ENCODE measurements at regions not wholly inside any gene's neighbourhood (a gene's known extent, or its start where the extent isn't known, plus 50 kb on each side); places are given as distances from the start of the nearest gene placed in this dataset.
A peak's percentile ranks its signal among the peaks of the same experiment; 100 is the strongest.

- H3K27me3 ChIP-seq (ENCODE audit: insufficient read depth, low read length, poor library complexity) = no peaks in the 10 kb centered on the region
- H2BK15ac ChIP-seq (replicated peaks; ENCODE audit: low read depth) = no peak overlapping the region
- H3K36me3 ChIP-seq (ENCODE audit: control insufficient read depth, insufficient read depth, low read length) = no peaks in the 10 kb centered on the region
- no peak overlapping the region for H3K4me2 ChIP-seq (ENCODE audit: low read length)
- H4K8ac ChIP-seq (ENCODE audit: low read depth, low read length) = no peak overlapping the region
- no peak overlapping the region for H3K27ac ChIP-seq (ENCODE audit: low read depth, low read length)
- H2BK5ac ChIP-seq (ENCODE audit: low read length) = no peak overlapping the region
- no peak overlapping the region for H2BK120ac ChIP-seq (ENCODE audit: low read depth, low read length)
- no peak overlapping the region for H3K4me3 ChIP-seq (ENCODE audit: low read length)
- H3K56ac ChIP-seq (ENCODE audit: low read length) = no peak overlapping the region
- no peaks in the 10 kb centered on the region for H3K79me1 ChIP-seq (ENCODE audit: low read length)
- no peak overlapping the region for H3K18ac ChIP-seq (ENCODE audit: low read length)
- no peak overlapping the region for H2AK5ac ChIP-seq (ENCODE audit: low read length)
- H3K4me1 ChIP-seq (ENCODE audit: control insufficient read depth, low read depth, low read length) = peaks cover 3% of the 10 kb centered on the region
- H4K5ac ChIP-seq (ENCODE audit: low read length) = no peak overlapping the region
- no CpG with 5 or more reads among the region's 1 CpG for WGBS (ENCODE audit: extremely low coverage, insufficient coverage, low lambda C conversion rate)
- H3K4ac ChIP-seq (ENCODE audit: low read depth, low read length) = no peak overlapping the region
- no peak overlapping the region for H3K23ac ChIP-seq (ENCODE audit: low read length)
- H3K9ac ChIP-seq (ENCODE audit: low read length) = no peak overlapping the region
- no peak for DNase-seq
- no peaks in the 10 kb centered on the region for H3K79me2 ChIP-seq (ENCODE audit: control insufficient read depth, insufficient read depth, low read length)
These were observed 328.7 kb downstream of the MTX2 start for GRCh38 chr2:176597916-176598315.

- WGBS (ENCODE audit: extremely low coverage, insufficient coverage, low lambda C conversion rate) = no CpG with 5 or more reads among the region's 2 CpGs
- no peaks in the 10 kb centered on the region for H3K27me3 ChIP-seq (ENCODE audit: insufficient read depth, low read length, poor library complexity)
- no peak overlapping the region for H3K4me2 ChIP-seq (ENCODE audit: low read length)
These were observed 329.1 kb downstream of the MTX2 start for GRCh38 chr2:176598351-176598750.

GRCh38 chr2:176599796-176600485 is 330.7 kb downstream of the MTX2 start:
- DNase-seq = peak; percentile 64
- Histone ChIP-seq H3K56ac (ENCODE audit: low read length) (no peak overlapping the region), H3K23ac (ENCODE audit: low read length) (no peak overlapping the region), H3K9ac (ENCODE audit: low read length) (no peak overlapping the region), H2BK15ac (replicated peaks; ENCODE audit: low read depth) (no peak overlapping the region), H3K18ac (ENCODE audit: low read length) (no peak overlapping the region), H3K27ac (ENCODE audit: low read depth, low read length) (no peak overlapping the region), H3K79me2 (ENCODE audit: control insufficient read depth, insufficient read depth, low read length) (no peaks in the 10 kb centered on the region), H4K5ac (ENCODE audit: low read length) (no peak overlapping the region), H3K4me3 (ENCODE audit: low read length) (no peak overlapping the region), H3K4me1 (ENCODE audit: control insufficient read depth, low read depth, low read length) (peaks cover 3% of the 10 kb centered on the region), H3K4ac (ENCODE audit: low read depth, low read length) (no peak overlapping the region), H3K36me3 (ENCODE audit: control insufficient read depth, insufficient read depth, low read length) (no peaks in the 10 kb centered on the region), H3K79me1 (ENCODE audit: low read length) (no peaks in the 10 kb centered on the region), H2BK120ac (ENCODE audit: low read depth, low read length) (no peak overlapping the region), H2AK5ac (ENCODE audit: low read length) (no peak overlapping the region), H3K27me3 (ENCODE audit: insufficient read depth, low read length, poor library complexity) (no peaks in the 10 kb centered on the region), H3K4me2 (ENCODE audit: low read length) (no peak overlapping the region), H2BK5ac (ENCODE audit: low read length) (no peak overlapping the region), H4K8ac (ENCODE audit: low read depth, low read length) (no peak overlapping the region)
- no CpG with 5 or more reads among the region's 10 CpGs for WGBS (ENCODE audit: extremely low coverage, insufficient coverage, low lambda C conversion rate)

More at GRCh38 chr2:176598351-176598750, 329.1 kb downstream of the MTX2 start:
- DNase-seq = no peak
- no peak overlapping the region for H4K8ac ChIP-seq (ENCODE audit: low read depth, low read length)
- H3K56ac ChIP-seq (ENCODE audit: low read length) = no peak overlapping the region
- H2BK15ac ChIP-seq (replicated peaks; ENCODE audit: low read depth) = no peak overlapping the region
- no peak overlapping the region for H3K4me3 ChIP-seq (ENCODE audit: low read length)
- no peaks in the 10 kb centered on the region for H3K79me1 ChIP-seq (ENCODE audit: low read length)
- H3K23ac ChIP-seq (ENCODE audit: low read length) = no peak overlapping the region
- H3K4ac ChIP-seq (ENCODE audit: low read depth, low read length) = no peak overlapping the region
- H3K4me1 ChIP-seq (ENCODE audit: control insufficient read depth, low read depth, low read length) = peaks cover 3% of the 10 kb centered on the region
- no peak overlapping the region for H3K18ac ChIP-seq (ENCODE audit: low read length)
- no peak overlapping the region for H2BK5ac ChIP-seq (ENCODE audit: low read length)
- no peak overlapping the region for H3K27ac ChIP-seq (ENCODE audit: low read depth, low read length)
- H4K5ac ChIP-seq (ENCODE audit: low read length) = no peak overlapping the region
- H2BK120ac ChIP-seq (ENCODE audit: low read depth, low read length) = no peak overlapping the region
- H3K9ac ChIP-seq (ENCODE audit: low read length) = no peak overlapping the region
- no peaks in the 10 kb centered on the region for H3K79me2 ChIP-seq (ENCODE audit: control insufficient read depth, insufficient read depth, low read length)
- H3K36me3 ChIP-seq (ENCODE audit: control insufficient read depth, insufficient read depth, low read length) = no peaks in the 10 kb centered on the region
- H2AK5ac ChIP-seq (ENCODE audit: low read length) = no peak overlapping the region

GRCh38 chr2:176601066-176601465 is 331.8 kb downstream of the MTX2 start:
- Histone ChIP-seq H3K36me3 (ENCODE audit: control insufficient read depth, insufficient read depth, low read length) (no peaks in the 10 kb centered on the region), H3K4me3 (ENCODE audit: low read length) (no peak overlapping the region), H3K4ac (ENCODE audit: low read depth, low read length) (no peak overlapping the region), H2BK15ac (replicated peaks; ENCODE audit: low read depth) (no peak overlapping the region), H2BK5ac (ENCODE audit: low read length) (no peak overlapping the region), H3K27me3 (ENCODE audit: insufficient read depth, low read length, poor library complexity) (no peaks in the 10 kb centered on the region), H2AK5ac (ENCODE audit: low read length) (no peak overlapping the region), H3K79me2 (ENCODE audit: control insufficient read depth, insufficient read depth, low read length) (no peaks in the 10 kb centered on the region), H4K8ac (ENCODE audit: low read depth, low read length) (no peak overlapping the region), H3K9ac (ENCODE audit: low read length) (no peak overlapping the region), H3K18ac (ENCODE audit: low read length) (no peak overlapping the region), H3K56ac (ENCODE audit: low read length) (no peak overlapping the region), H4K5ac (ENCODE audit: low read length) (no peak overlapping the region), H3K4me2 (ENCODE audit: low read length) (no peak overlapping the region), H2BK120ac (ENCODE audit: low read depth, low read length) (no peak overlapping the region), H3K27ac (ENCODE audit: low read depth, low read length) (no peak overlapping the region), H3K79me1 (ENCODE audit: low read length) (no peaks in the 10 kb centered on the region), H3K23ac (ENCODE audit: low read length) (no peak overlapping the region), H3K4me1 (ENCODE audit: control insufficient read depth, low read depth, low read length) (peaks cover 3% of the 10 kb centered on the region)
- DNase-seq = no peak
- WGBS (ENCODE audit: extremely low coverage, insufficient coverage, low lambda C conversion rate) = no CpG with 5 or more reads among the region's 2 CpGs

- no peak for DNase-seq
- H3K4me3 ChIP-seq (ENCODE audit: low read length) = no peak overlapping the region
- H3K56ac ChIP-seq (ENCODE audit: low read length) = no peak overlapping the region
- H3K4me2 ChIP-seq (ENCODE audit: low read length) = no peak overlapping the region
- H4K8ac ChIP-seq (ENCODE audit: low read depth, low read length) = no peak overlapping the region
- H3K36me3 ChIP-seq (ENCODE audit: control insufficient read depth, insufficient read depth, low read length) = no peaks in the 10 kb centered on the region
- no peaks in the 10 kb centered on the region for H3K79me1 ChIP-seq (ENCODE audit: low read length)
- no peak overlapping the region for H2AK5ac ChIP-seq (ENCODE audit: low read length)
- no peak overlapping the region for H2BK120ac ChIP-seq (ENCODE audit: low read depth, low read length)
- no peak overlapping the region for H3K9ac ChIP-seq (ENCODE audit: low read length)
- H2BK5ac ChIP-seq (ENCODE audit: low read length) = no peak overlapping the region
- H3K4ac ChIP-seq (ENCODE audit: low read depth, low read length) = no peak overlapping the region
- no peaks in the 10 kb centered on the region for H3K27me3 ChIP-seq (ENCODE audit: insufficient read depth, low read length, poor library complexity)
- H2BK15ac ChIP-seq (replicated peaks; ENCODE audit: low read depth) = no peak overlapping the region
- H3K18ac ChIP-seq (ENCODE audit: low read length) = no peak overlapping the region
- no peaks in the 10 kb centered on the region for H3K4me1 ChIP-seq (ENCODE audit: control insufficient read depth, low read depth, low read length)
- no peak overlapping the region for H3K23ac ChIP-seq (ENCODE audit: low read length)
- H4K5ac ChIP-seq (ENCODE audit: low read length) = no peak overlapping the region
- no peaks in the 10 kb centered on the region for H3K79me2 ChIP-seq (ENCODE audit: control insufficient read depth, insufficient read depth, low read length)
- WGBS (ENCODE audit: extremely low coverage, insufficient coverage, low lambda C conversion rate) = no CpG with 5 or more reads among the region's 4 CpGs
- H3K27ac ChIP-seq (ENCODE audit: low read depth, low read length) = no peak overlapping the region
These were observed 342.8 kb downstream of the MTX2 start for GRCh38 chr2:176612036-176612435.

GRCh38 chr2:176612736-176613135 is 343.5 kb downstream of the MTX2 start:
- Histone ChIP-seq H4K5ac (ENCODE audit: low read length) (no peak overlapping the region), H3K23ac (ENCODE audit: low read length) (no peak overlapping the region), H3K36me3 (ENCODE audit: control insufficient read depth, insufficient read depth, low read length) (no peaks in the 10 kb centered on the region), H3K4me2 (ENCODE audit: low read length) (no peak overlapping the region), H2AK5ac (ENCODE audit: low read length) (no peak overlapping the region), H3K79me2 (ENCODE audit: control insufficient read depth, insufficient read depth, low read length) (no peaks in the 10 kb centered on the region), H3K4me3 (ENCODE audit: low read length) (no peak overlapping the region), H3K56ac (ENCODE audit: low read length) (no peak overlapping the region), H3K18ac (ENCODE audit: low read length) (no peak overlapping the region), H3K9ac (ENCODE audit: low read length) (no peak overlapping the region), H3K79me1 (ENCODE audit: low read length) (no peaks in the 10 kb centered on the region), H4K8ac (ENCODE audit: low read depth, low read length) (no peak overlapping the region), H3K27ac (ENCODE audit: low read depth, low read length) (no peak overlapping the region), H3K27me3 (ENCODE audit: insufficient read depth, low read length, poor library complexity) (no peaks in the 10 kb centered on the region), H2BK15ac (replicated peaks; ENCODE audit: low read depth) (no peak overlapping the region), H2BK5ac (ENCODE audit: low read length) (no peak overlapping the region), H3K4me1 (ENCODE audit: control insufficient read depth, low read depth, low read length) (no peaks in the 10 kb centered on the region), H2BK120ac (ENCODE audit: low read depth, low read length) (no peak overlapping the region), H3K4ac (ENCODE audit: low read depth, low read length) (no peak overlapping the region)
- no CpG with 5 or more reads among the region's 3 CpGs for WGBS (ENCODE audit: extremely low coverage, insufficient coverage, low lambda C conversion rate)
- no peak for DNase-seq
